ENCODE measurements at regions not wholly inside any gene's neighbourhood (a gene's known extent, or its start where the extent isn't known, plus 50 kb on each side); places are given as distances from the start of the nearest gene placed in this dataset.

DNA sequence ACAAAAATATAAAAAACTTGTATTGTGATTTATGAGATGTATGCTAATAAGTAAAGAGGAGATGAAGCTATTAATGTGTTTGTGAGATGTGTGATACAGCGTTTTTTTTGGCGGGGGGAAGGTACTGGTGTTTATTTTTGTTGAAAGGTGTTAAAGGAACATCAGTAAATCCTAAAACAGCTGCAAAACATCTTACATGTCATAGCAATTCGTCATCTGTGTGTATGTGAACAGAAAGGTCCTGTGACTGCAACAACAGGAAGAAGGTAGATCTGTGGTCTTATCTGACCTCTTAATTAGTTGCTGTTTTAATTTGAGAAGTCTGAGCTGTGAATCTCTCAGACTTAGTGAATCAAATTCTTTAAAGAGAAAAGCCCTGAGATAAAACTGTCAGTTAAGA, 1041.1 kb downstream of the JRKL start:
- no peak for FAIRE-seq
- DNase-seq (ENCODE audit: extremely low spot score, insufficient read length, low read depth): no peak

DNA sequence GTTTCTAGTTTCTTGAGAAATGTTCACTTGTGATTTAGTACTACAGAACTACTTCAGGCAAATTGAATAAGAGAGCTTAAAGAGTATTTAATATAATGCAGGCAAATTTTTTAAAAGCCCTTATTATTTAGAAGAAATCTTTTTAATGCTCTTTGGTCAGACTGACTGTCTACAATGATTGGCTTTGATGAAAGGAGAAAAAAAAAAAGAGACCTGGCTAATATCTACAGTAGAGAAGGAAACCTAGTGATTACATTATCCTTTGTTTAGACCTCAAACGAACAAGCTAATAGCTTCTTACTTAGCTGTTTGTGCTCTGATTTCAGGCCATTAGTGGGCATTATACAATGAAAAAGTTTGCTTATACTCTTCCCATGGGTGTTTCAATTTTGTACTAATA, 1043.1 kb downstream of the JRKL start:
- no peak for DNase-seq (ENCODE audit: extremely low spot score, insufficient read length, low read depth)
- no peak for FAIRE-seq

DNA sequence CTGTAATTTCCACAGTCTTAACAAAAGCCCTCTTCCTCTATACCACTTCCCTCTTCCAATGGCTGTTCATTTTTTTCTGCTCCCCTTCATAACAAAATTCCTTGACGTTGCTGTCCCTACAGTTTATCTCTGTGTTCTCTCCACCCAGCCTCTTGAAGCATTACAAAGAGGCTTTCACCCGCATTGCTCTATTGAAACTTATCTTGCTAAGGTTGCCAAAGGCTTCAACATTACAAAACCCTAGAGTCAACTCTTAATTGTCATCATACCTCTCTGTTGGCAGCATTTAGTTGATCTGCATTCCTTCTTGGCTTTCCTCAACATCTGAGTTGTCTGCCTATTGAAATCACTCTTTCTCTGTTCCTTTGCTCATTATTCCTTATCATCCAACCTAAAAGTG, 1055.7 kb downstream of the JRKL start:
- FAIRE-seq: no peak

DNA sequence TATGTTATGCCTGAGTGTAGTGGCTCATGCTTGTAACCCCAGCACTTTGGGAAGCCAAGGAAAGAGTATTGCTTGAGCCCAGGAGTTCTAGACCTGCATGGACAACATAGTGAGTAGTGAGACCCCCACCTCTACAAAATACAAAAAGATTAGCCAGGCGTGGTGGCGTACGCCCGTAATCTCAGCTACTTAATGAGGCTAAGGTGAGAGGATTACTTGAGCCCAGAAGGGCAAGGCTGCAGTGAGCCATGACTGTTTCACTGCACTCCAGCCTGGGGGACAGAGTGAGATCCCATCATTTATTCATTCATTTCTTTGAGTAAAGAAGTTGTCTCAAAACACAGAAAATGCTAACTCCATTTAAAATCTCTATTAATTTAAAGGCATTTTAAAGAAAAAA, 1061.6 kb downstream of the JRKL start:
- no peak for FAIRE-seq
- DNase-seq (ENCODE audit: extremely low spot score, insufficient read length, low read depth): no peak

More for the DNA sequence above, 1055.7 kb downstream of the JRKL start:
- no peak for DNase-seq (ENCODE audit: extremely low spot score, insufficient read length, low read depth)

DNA sequence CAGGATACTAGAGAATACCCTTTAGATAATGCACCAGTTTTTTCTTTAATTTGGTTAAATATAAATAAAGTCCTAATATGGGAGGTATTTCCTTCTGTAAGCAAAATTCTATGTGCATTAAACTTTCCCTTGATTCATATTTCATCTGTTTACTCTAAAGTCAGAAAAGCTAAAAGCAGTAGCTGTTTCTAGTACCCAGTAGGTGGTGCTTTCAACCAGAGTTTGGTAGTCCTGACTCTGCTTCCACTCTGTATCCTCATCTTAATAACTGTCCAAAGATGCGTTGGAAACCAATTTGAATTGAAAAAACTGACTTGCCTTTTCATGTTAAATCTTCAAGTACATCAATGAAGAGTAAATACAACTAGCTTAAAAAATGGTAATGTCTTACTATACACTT, 1065.2 kb downstream of the JRKL start:
- FAIRE-seq: no peak
- no peak for DNase-seq (ENCODE audit: extremely low spot score, insufficient read length, low read depth)

DNA sequence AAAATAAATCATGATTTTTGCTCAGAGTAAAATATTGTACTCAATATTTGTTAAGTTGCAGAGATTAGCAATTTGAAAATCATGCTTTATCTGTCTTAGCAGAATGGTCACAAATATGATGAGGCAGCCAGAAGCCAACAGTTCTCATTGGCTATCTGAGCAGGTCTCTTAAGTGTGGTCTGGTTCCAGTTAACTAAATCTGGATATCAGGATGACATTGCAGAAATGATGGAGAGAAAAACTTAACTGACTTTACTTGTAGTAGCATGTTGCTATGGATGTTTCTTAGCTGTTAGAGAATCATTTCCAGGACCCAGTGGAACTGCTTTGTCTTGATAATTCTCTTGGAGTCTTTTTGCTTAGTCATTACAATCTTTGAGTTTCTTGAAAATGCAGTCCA, 1070.3 kb downstream of the JRKL start:
- DNase-seq (ENCODE audit: extremely low spot score, insufficient read length, low read depth): no peak
- no peak for FAIRE-seq

DNA sequence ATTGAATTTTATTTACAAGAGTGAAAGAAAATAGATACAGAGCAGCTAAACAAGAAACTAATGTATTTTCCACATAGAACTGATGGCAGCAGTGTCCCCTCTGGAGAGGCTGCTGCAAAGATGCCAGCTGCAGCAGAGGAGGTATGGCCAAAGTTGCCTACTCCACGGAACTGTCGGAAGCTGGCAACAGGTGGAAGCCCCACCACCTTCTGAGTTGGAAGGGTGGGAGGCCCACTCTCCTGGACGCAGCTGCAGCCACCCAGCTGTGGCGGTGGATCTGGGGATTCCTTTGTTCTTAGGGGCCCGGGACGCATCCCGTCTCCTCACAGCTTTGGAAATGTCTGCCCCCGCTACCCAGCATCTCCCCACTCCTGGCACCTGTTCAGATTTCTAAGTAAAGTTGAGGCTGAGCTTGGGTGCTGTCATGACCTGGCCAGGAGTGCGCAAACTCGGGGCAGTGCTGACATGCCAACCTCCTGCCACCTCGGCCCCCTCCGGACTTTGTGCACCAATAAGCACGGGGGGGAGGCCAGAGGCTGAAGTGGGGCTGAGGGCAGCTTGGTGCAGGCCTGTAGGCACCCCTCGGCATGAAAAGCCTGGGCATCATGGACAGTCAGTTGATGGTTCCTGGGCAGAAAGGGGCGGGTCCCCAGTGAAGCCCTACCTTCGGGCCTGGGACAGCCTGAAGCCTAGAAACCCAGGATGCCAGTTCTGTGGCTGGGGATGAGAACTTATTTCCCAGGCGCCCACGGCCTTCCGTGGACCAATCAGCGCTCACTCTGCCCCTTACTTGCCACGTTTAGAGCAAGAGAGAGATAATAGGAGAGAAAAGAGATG, 1071.4 kb downstream of the JRKL start:
- DNase-seq (ENCODE audit: extremely low spot score, insufficient read length, low read depth): no peak
- no peak for FAIRE-seq

DNA sequence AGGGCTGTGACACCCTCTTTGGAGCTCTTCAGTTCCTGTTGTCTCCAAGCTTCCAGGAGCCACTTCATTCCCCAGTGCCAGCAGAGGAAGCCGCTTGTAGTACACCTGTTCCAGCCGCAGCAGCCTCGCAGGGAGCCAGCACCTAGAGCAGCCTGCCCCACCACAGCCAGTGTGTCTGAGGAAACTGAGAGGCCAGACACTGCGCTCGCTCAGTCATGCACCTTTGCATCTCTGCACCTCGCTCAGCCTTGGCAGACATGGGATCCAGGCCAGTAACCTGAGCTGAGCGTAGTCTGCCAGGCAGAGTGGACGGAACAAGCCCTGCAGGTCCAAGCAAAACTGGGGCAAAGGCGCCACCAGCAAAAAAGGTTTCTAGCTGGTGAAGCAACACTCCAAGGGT, 1072.1 kb downstream of the JRKL start:
- FAIRE-seq (no peak), DNase-seq (ENCODE audit: extremely low spot score, insufficient read length, low read depth) (no peak)

DNA sequence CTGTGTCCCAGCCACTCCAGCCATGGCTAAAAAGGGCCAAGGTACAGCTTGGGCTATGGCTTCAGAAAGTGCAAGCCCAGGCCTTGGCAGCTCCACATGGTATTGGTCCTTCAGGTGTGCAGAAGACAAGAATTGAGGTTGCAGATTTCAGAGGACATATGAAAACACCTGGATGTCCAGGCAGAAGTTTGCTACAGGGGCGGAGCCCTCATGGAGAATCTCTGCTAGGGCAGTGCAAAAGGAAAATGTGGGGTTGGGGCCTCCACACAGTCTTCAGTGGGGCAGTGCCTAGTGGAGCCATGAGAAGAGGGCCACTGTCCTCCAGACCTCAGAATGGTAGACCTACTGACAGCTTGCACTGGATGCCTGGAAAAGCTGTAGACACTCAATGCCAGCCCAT, 1074.1 kb downstream of the JRKL start:
- FAIRE-seq (no peak), DNase-seq (ENCODE audit: extremely low spot score, insufficient read length, low read depth) (no peak)

DNA sequence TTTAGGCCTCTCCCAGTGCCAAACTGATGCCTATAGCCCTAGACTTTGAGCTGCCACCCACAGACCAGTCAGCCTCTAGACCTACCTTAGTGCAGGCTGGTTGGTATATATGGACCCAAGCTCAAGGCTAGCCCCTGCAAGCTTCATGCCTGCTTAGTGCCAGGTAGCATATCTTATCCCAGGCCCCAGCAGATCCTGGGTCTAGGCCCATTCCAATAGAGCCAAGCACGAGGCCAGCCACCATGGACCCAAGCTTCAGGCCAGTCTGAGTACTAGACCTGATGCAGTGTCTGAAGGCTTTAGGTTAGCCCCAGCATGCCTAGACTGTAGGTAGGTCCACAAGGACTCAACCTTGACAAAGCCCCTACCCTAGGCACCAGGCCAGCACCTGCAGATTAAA, 1081.7 kb downstream of the JRKL start:
- DNase-seq (ENCODE audit: extremely low spot score, insufficient read length, low read depth) (no peak), FAIRE-seq (no peak)

DNA sequence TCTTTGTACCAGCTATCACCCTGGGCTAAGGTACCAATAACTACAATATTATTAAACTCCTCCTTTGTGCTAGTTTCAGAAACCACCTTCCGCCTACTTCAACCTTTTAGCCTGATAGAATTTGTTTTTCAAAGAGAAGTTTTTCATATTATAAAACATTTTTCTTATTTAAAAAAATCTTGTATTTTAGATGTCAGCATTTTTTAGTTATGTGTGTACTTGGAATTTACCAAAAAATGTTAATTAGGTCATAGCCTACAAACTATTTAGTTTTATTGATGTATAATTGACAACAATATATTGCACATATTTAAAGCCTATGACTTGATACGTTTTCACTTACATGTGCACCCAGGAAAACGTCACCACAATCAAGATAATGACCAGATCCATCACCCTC, 1097.6 kb downstream of the JRKL start:
- no peak for FAIRE-seq

DNA sequence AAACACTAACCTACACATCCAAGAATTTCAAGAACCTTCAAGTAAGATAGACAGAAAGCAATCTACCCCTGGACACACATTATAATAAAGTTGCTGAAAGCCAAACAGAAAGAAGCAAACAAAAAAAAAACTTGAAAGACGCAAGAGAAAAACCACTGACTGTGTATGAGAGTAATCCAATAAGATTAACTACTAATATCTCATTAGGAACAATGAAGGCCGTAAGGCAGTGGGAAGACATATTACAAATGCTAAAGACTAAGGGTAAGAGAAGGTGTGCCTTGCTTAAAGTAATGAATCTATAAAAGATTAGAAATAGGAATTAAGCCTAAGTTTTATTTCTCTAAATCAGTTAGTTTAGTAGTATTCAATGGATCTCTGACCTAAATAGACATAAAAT, 1109.1 kb downstream of the JRKL start:
- FAIRE-seq (no peak), DNase-seq (ENCODE audit: extremely low spot score, insufficient read length, low read depth) (no peak)

More for the DNA sequence above, 1097.6 kb downstream of the JRKL start:
- no peak for DNase-seq (ENCODE audit: extremely low spot score, insufficient read length, low read depth)

DNA sequence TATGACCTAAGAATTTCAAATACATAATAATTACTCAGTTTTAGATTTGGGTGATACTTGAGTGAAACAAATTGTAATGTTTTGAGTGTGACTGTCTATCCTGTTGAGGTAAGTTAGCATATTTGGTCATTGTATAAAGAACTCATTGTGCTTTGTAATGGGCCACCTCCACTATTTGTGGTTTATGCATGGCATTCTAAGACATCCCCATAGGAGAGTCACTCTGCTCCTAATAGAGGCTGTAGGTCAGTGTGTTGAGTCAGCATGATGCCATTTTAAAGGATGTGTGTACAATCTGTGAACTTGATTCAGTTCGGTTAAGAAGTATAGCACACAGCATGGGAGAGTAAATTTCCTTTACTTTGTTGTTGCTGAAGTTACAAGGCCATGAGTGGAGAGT, 1112.4 kb downstream of the JRKL start:
- FAIRE-seq: no peak
- no peak for DNase-seq (ENCODE audit: extremely low spot score, insufficient read length, low read depth)

DNA sequence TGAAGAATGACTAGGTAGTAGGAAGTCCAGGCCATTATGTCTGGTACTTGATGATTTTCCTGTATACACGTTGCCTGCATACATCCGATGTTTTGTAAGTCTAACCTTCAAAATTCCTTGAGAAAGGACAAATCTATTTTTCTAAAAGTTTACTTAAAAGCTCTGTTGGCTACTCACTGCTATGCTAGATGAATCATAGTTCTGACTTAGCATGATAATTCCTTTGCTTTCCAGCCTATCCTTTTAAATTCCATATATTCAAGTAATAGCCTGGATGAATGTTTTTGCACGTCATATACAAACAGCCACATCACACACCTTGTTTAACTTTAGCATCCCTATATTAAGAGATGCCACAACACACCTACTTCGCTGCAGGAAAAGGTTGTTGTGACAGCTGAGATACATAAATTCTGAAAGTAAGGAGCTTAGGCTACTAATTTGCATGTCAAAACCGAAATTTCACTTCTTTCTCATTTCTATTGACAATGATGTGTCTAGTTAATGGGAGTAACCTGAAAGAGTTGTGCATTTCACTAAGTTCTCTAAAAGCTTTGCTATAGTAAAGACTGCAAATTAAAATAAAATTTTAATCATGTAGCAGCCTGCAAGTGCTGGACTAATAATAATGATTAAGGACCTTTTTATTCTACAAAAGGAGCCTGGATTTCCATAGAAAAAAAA, 1116.4 kb downstream of the JRKL start:
- DNase-seq (ENCODE audit: extremely low spot score, insufficient read length, low read depth) (no peak), FAIRE-seq (no peak)

DNA sequence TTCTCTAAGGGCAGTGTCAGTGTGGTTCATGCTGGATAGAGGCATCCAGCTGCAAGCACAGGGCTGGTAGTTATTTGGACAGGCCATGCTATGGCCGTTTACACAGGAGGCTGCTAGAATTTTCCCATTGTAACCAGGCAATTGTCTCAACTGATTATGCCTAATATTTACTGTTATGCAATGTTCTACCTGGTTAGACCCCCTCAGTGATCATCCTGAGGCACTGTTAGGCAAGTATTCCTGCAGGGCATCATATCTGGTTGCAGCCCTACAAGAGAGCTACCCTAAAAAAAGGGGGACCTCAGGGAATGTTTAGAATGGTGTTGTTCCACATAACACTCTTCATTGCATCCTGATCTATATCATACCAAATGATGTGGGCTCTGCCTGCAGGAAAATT, 1124.6 kb downstream of the JRKL start:
- DNase-seq (ENCODE audit: extremely low spot score, insufficient read length, low read depth) (no peak), FAIRE-seq (no peak)

DNA sequence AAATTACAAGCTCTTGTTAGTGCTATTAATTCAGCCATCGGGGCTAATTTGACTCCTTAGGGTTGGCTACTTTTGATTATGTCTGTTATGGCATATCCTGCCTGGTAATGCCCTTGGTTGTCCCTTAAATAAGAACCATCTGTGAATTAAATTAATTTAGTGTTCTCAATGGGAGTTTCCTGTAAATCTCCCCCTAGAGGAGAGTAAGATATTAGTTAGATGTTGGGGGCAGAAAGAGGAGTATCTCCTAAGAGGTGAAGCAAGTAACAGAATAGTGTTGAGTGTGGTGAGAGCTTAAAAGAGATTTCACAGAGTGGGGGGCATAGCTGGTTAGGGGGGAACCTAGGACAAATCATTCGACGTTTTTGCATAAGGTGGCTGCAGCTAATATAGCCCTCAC, 1126.9 kb downstream of the JRKL start:
- no peak for DNase-seq (ENCODE audit: extremely low spot score, insufficient read length, low read depth)
- no peak for FAIRE-seq

DNA sequence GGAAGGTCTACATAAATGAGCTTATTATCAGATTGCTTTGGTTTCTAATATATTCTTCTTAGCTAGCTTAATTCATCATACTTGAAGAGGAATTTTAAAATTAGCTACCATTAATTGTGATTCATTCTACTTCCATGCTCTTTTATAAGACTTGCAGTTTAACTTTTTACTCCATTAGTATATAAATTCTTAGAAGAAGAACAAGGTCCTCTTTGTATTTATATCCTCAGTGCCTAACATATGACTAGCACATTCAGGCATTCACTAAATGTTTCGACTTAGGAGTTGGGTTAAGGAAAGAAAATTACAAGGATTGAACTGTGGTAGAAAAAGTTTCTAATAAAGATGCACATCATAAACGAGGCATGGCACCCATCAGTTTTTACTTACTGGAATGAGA, 1135.5 kb downstream of the JRKL start:
- FAIRE-seq (no peak), DNase-seq (ENCODE audit: extremely low spot score, insufficient read length, low read depth) (no peak)

DNA sequence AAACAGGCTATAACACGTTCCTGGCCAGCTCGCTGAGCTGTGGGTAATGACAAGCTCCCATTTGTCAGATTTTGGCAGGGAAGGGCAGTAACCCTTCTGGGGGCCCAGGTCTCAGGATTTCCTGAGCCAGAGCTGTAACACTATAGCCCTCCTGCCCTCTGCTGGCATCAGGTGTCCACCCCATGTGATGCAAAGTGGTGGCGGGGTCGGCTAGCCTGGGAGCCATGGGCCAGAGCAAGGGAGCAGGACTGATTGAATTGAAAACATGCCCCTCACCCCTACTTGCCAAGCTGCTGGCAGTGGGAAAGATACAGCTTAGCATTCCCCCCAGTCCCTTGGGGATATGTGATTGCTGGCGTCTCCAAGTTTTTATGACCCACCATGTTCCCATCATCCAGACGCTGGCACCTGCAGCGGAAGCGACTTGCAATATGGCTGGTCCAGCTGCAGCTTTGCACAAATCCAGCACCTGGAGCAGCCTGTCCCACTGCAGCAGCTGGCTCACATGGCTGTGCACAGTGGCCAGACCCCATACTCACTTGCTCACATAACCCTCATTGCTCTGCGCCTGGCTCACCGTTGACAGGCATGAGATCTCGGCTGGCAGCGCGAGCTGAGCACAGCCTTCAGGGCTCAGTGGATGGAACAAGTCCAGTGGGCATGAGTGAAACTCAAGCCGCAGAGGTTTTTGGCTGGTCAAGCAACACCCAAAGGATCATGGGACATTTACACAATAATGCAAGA, 1147.8 kb downstream of the JRKL start:
- FAIRE-seq: no peak
- DNase-seq (ENCODE audit: extremely low spot score, insufficient read length, low read depth): no peak

DNA sequence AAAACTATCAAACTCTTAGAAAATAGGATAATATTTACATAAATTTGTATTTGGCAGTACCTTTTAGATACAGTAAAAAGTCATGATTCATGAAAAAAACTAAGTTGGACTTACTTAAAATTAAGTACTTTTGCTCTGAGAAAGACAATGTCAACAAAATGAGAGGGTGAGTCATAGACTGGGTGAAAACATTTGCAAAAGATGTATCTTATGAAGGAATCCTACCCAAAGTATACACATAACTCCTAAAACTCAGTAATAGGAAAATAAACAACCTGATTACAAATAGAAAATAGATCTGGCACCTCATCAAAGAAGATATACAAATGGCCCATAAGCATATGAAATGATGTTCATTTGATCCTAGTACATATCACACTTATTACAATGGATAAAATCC, 1154.6 kb downstream of the JRKL start:
- DNase-seq (ENCODE audit: extremely low spot score, insufficient read length, low read depth) (no peak), FAIRE-seq (no peak)

DNA sequence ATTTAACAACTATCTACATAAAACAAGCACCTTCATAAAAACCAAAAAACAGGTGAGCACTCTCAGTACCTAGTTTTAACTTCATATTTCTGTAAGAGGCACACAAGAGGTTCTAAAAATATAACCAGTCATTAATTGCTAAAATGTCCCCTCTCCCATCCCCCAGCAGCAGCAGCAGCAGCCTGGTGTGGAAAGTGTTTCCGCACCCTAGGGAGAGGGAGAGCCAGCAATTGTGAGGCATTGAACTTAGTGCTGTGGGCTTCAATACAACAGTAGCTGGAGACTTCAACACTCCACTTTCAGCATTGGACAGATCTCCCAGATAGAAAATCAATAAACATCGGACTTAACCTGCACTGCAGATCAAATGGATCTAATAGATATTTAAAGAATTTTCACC, 1158.5 kb downstream of the JRKL start:
- FAIRE-seq: no peak
- no peak for DNase-seq (ENCODE audit: extremely low spot score, insufficient read length, low read depth)

DNA sequence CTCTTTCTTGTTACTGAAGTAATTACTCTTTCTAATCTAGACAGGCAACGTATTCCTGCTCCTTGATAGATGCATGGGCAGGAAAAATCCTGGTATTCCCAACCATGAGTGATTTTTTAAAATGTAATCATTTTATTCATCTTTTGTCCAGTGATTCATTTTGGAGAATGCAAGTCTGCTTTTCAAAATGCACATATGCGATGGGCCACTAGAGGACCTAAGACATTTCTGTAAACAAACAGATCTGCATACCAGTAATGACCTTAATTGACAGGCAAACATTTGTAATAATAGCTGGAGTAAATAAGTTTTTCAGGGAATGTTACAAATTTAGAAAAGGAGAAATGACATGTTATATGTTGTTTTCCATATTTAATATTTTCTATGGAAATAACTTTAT, 1167.6 kb downstream of the JRKL start:
- no peak for DNase-seq (ENCODE audit: extremely low spot score, insufficient read length, low read depth)
- FAIRE-seq: no peak

Measured in GM18507 (cell line).